ENCODE measurements at regions not wholly inside any gene's neighbourhood (a gene's known extent, or its start where the extent isn't known, plus 50 kb on each side); places are given as distances from the start of the nearest gene placed in this dataset.

- no peak for TF ChIP-seq CTCF (IDR thresholded peaks at IDR 0.05; ENCODE audit: extremely low read depth, missing control alignments)
- DNase-seq (ENCODE audit: low spot score): no peak
Measured at GRCh38 chr18:65415098-65415497, 335.7 kb upstream of the CDH7 start.

- TF ChIP-seq CTCF (IDR thresholded peaks at IDR 0.05; ENCODE audit: extremely low read depth, missing control alignments): no peak
- DNase-seq (ENCODE audit: low spot score): no peak
Measured at GRCh38 chr18:65414501-65414900, 336.3 kb upstream of the CDH7 start.

- TF ChIP-seq CTCF (IDR thresholded peaks at IDR 0.05; ENCODE audit: extremely low read depth, missing control alignments): no peak
- no peak for DNase-seq (ENCODE audit: low spot score)
Measured at GRCh38 chr18:65411061-65411460, 339.8 kb upstream of the CDH7 start.

GRCh38 chr18:65409261-65409660 is 341.6 kb upstream of the CDH7 start:
- no peak for TF ChIP-seq CTCF (IDR thresholded peaks at IDR 0.05; ENCODE audit: extremely low read depth, missing control alignments)
- no peak for DNase-seq (ENCODE audit: low spot score)

- no peak for TF ChIP-seq CTCF (IDR thresholded peaks at IDR 0.05; ENCODE audit: extremely low read depth, missing control alignments)
Measured at GRCh38 chr18:65403534-65403933, 347.3 kb upstream of the CDH7 start.

GRCh38 chr18:65399091-65399490 is 351.7 kb upstream of the CDH7 start:
- no peak for DNase-seq (ENCODE audit: low spot score)
- no peak for TF ChIP-seq CTCF (IDR thresholded peaks at IDR 0.05; ENCODE audit: extremely low read depth, missing control alignments)

More at GRCh38 chr18:65403534-65403933, 347.3 kb upstream of the CDH7 start:
- no peak for DNase-seq (ENCODE audit: low spot score)

GRCh38 chr18:65398347-65399075 is 352.3 kb upstream of the CDH7 start:
- no peak for TF ChIP-seq CTCF (IDR thresholded peaks at IDR 0.05; ENCODE audit: extremely low read depth, missing control alignments)
- DNase-seq (ENCODE audit: low spot score): no peak

Data from GM20000 (cell line).